ENCODE measurements at regions not wholly inside any gene's neighbourhood (a gene's known extent, or its start where the extent isn't known, plus 50 kb on each side); places are given as distances from the start of the nearest gene placed in this dataset.

GRCh38 chr9:79924836-79925235, 353.1 kb downstream of the TLE4 start:
- H3K56ac ChIP-seq (ENCODE audit: insufficient read length, low read depth, low read length), result no peak overlapping the region
- H3K4ac ChIP-seq (ENCODE audit: low read depth, low read length), result no peak overlapping the region
- no peak overlapping the region for H2BK120ac ChIP-seq (ENCODE audit: low read depth, low read length, poor library complexity, severe bottlenecking)
- DNase-seq, result no peak
- no peak overlapping the region for H3K9ac ChIP-seq (ENCODE audit: extremely low read depth, insufficient read length, low read length)
- no peak overlapping the region for H3T11ph ChIP-seq (ENCODE audit: low read length)
- H4K5ac ChIP-seq (ENCODE audit: insufficient read length, low read depth, low read length), result no peak overlapping the region
- no peaks in the 10 kb centered on the region for H4K20me1 ChIP-seq (ENCODE audit: control insufficient read depth, insufficient read depth, insufficient read length)
- no peak for TF ChIP-seq CTCF (conservative IDR thresholded peaks at IDR 0.05)
- H3K4me2 ChIP-seq (ENCODE audit: insufficient read depth, insufficient read length, low read length), result no peak overlapping the region
- no peak overlapping the region for H3K18ac ChIP-seq (ENCODE audit: insufficient read length, low read depth, low read length)
- H3K4me1 ChIP-seq (ENCODE audit: insufficient read depth, low read length), result no peaks in the 10 kb centered on the region; the same call in 1 of the 2 replicates
- no peaks in the 10 kb centered on the region for H3K23me2 ChIP-seq (ENCODE audit: insufficient read length, low read depth, low read length, poor library complexity, severe bottlenecking)
- no peak overlapping the region for H3K27ac ChIP-seq (ENCODE audit: insufficient read length, low read depth, low read length)
- no peaks in the 10 kb centered on the region for H3K27me3 ChIP-seq (ENCODE audit: insufficient read depth, low read length)
- no peaks in the 10 kb centered on the region for H3K79me1 ChIP-seq (ENCODE audit: insufficient read depth, low read depth, low read length, poor library complexity, severe bottlenecking)
- Mint-ChIP-seq H3K36me3 (ENCODE audit: insufficient read depth in 1 of 3, low read depth in 3 of 3) (no peaks in the 10 kb centered on the region), H3K9me3 (peaks cover 0 to under 1% of the 10 kb centered on the region in 2 experiments; a peak in 1 of 5 replicates), H3K27ac (no peak overlapping the region; a peak in 1 of 7 replicates), H3K4me3 (no peak overlapping the region), H3K27me3 (ENCODE audit: low read depth) (no peaks in the 10 kb centered on the region), H3K4me1 (peaks cover 5 to 7% of the 10 kb centered on the region in 2 experiments; a peak in 3 of 4 replicates)
- no peak overlapping the region for H3K14ac ChIP-seq (ENCODE audit: insufficient read depth, low read length)
- no peaks in the 10 kb centered on the region for H3K9me3 ChIP-seq (ENCODE audit: control insufficient read depth, low read depth, low read length)
- H2AFZ ChIP-seq (ENCODE audit: low read length), result no peak overlapping the region
- no peaks in the 10 kb centered on the region for H3K79me2 ChIP-seq (ENCODE audit: insufficient read depth, low read length)
- H3K23ac ChIP-seq (ENCODE audit: insufficient read length, low read depth, low read length), result no peak overlapping the region
- no peak overlapping the region for H2BK5ac ChIP-seq (ENCODE audit: insufficient read length, low read length)
- H2BK12ac ChIP-seq (ENCODE audit: insufficient read length, low read depth, low read length), result no peak overlapping the region
- no peak overlapping the region for H4K91ac ChIP-seq (ENCODE audit: insufficient read length, low read depth, low read length)
- no peak overlapping the region for H2BK15ac ChIP-seq (ENCODE audit: low read depth, low read length)
- H2BK20ac ChIP-seq (ENCODE audit: low read depth, low read length, poor library complexity, severe bottlenecking), result no peak overlapping the region
- H2AK5ac ChIP-seq (ENCODE audit: insufficient read length, low read length), result no peak overlapping the region
- H4K8ac ChIP-seq (replicated peaks; ENCODE audit: insufficient read length, low read depth, low read length), result no peak overlapping the region
- no CpG with 5 or more reads among the region's 2 CpGs for WGBS (ENCODE audit: extremely low coverage, insufficient read length, low lambda C conversion rate)

Measured in H9 (cell line).